Stimulated activated naive CD8-positive, alpha-beta T cell treated with anti-CD3 and anti-CD28 coated beads, Interleukin-15, Interleukin-2, amounts not matched to agents 100 U/mL and 50 U/mL, for 24 hours (primary cell): ENCODE measurements at regions not wholly inside any gene's neighbourhood (a gene's known extent, or its start where the extent isn't known, plus 50 kb on each side); places are given as distances from the start of the nearest gene placed in this dataset.

Experiments
- ATAC-seq: fragments of 150-1000 bp; cut with Tn5 transposase; one replicate; pipeline ENCODE4 v1.10.0; 2021
- DNase-seq: peaks from one replicate; pipeline ENCODE4 v3.0.0; 2021

- DNase-seq (no peak), ATAC-seq (no peak)
Observed at GRCh38 chr3:147589016-147589415, 179.9 kb downstream of the ZIC1 start.

- DNase-seq (no peak), ATAC-seq (no peak)
Observed at GRCh38 chr3:147604136-147604535, 195.0 kb downstream of the ZIC1 start.

GRCh38 chr3:147613725-147614124, 204.6 kb downstream of the ZIC1 start:
- DNase-seq, result no peak
- no peak for ATAC-seq

GRCh38 chr3:147614210-147614609, 205.0 kb downstream of the ZIC1 start:
- DNase-seq (no peak), ATAC-seq (no peak)

GRCh38 chr3:147615035-147615434, 205.9 kb downstream of the ZIC1 start:
- DNase-seq (no peak), ATAC-seq (no peak)

- DNase-seq (no peak), ATAC-seq (no peak)
Observed at GRCh38 chr3:147616998-147617619, 207.9 kb downstream of the ZIC1 start.

- ATAC-seq (no peak), DNase-seq (no peak)
Observed at GRCh38 chr3:147618691-147619090, 209.5 kb downstream of the ZIC1 start.

GRCh38 chr3:147619921-147620560, 210.9 kb downstream of the ZIC1 start:
- no peak for DNase-seq
- no peak for ATAC-seq

- DNase-seq, result no peak
- ATAC-seq, result no peak
Observed at GRCh38 chr3:147620906-147621305, 211.7 kb downstream of the ZIC1 start.

- ATAC-seq, result no peak
- no peak for DNase-seq
Observed at GRCh38 chr3:147630921-147631415, 221.8 kb downstream of the ZIC1 start.

- no peak for ATAC-seq
- no peak for DNase-seq
Observed at GRCh38 chr3:147640781-147641180, 231.6 kb downstream of the ZIC1 start.

GRCh38 chr3:147645761-147646160, 236.6 kb downstream of the ZIC1 start:
- DNase-seq (no peak), ATAC-seq (no peak)

GRCh38 chr3:147649475-147649874, 240.3 kb downstream of the ZIC1 start:
- ATAC-seq, result no peak

GRCh38 chr3:147651107-147651778, 242.1 kb downstream of the ZIC1 start:
- ATAC-seq (no peak), DNase-seq (no peak)

More at GRCh38 chr3:147649475-147649874, 240.3 kb downstream of the ZIC1 start:
- DNase-seq, result no peak

GRCh38 chr3:147652651-147653366, 243.6 kb downstream of the ZIC1 start:
- DNase-seq, result no peak
- ATAC-seq, result no peak

- DNase-seq (no peak), ATAC-seq (no peak)
Observed at GRCh38 chr3:147653367-147653923, 244.3 kb downstream of the ZIC1 start.

- DNase-seq (no peak), ATAC-seq (no peak)
Observed at GRCh38 chr3:147654827-147655226, 245.7 kb downstream of the ZIC1 start.

- no peak for ATAC-seq
- no peak for DNase-seq
Observed at GRCh38 chr3:147655236-147655635, 246.1 kb downstream of the ZIC1 start.

GRCh38 chr3:147656023-147656422, 246.9 kb downstream of the ZIC1 start:
- DNase-seq (no peak), ATAC-seq (no peak)

GRCh38 chr3:147661916-147662315, 252.8 kb downstream of the ZIC1 start:
- no peak for ATAC-seq
- DNase-seq, result no peak

GRCh38 chr3:147662705-147663104, 253.5 kb downstream of the ZIC1 start:
- ATAC-seq (no peak), DNase-seq (no peak)

GRCh38 chr3:147669077-147669476, 259.9 kb downstream of the ZIC1 start:
- ATAC-seq, result no peak

More at GRCh38 chr3:147669077-147669476, 259.9 kb downstream of the ZIC1 start:
- no peak for DNase-seq
